Effector memory CD4-positive, alpha-beta T cell (primary cell): ENCODE measurements at regions not wholly inside any gene's neighbourhood (a gene's known extent, or its start where the extent isn't known, plus 50 kb on each side); places are given as distances from the start of the nearest gene placed in this dataset.

Experiments used
- DNase-seq, 3 donors: peaks; one replicate each; pipeline ENCODE4 v3.0.0-alpha.2; 2020
- H3K27ac ChIP-seq: 2 replicates; pipeline ENCODE4 v1.7.0; 2013; ENCODE audit warnings: mild to moderate bottlenecking, low read length, moderate library complexity; ENCODE audit not compliant: insufficient read depth, poor library complexity, severe bottlenecking
- H3K27me3 ChIP-seq: replicated peaks from 2 replicates; pipeline ENCODE4 v1.7.0; 2013; ENCODE audit warnings: mild to moderate bottlenecking, low read length; ENCODE audit not compliant: insufficient read depth, control insufficient read depth, poor library complexity, severe bottlenecking
- H3K36me3 ChIP-seq: 2 replicates; pipeline ENCODE4 v1.7.0; 2013; ENCODE audit warnings: mild to moderate bottlenecking, low read length, moderate library complexity; ENCODE audit not compliant: control insufficient read depth, insufficient read depth
- H3K4me1 ChIP-seq: 2 replicates; pipeline ENCODE4 v1.7.0; 2013; ENCODE audit warnings: low read length, mild to moderate bottlenecking; ENCODE audit not compliant: control insufficient read depth, insufficient read depth, poor library complexity, severe bottlenecking
- H3K4me3 ChIP-seq: 2 replicates; pipeline ENCODE4 v1.7.0; 2013; ENCODE audit warnings: low read length, low read depth, mild to moderate bottlenecking; ENCODE audit not compliant: insufficient read depth, poor library complexity, severe bottlenecking
- H3K9me3 ChIP-seq: 2 replicates; pipeline ENCODE4 v1.7.0; 2013; ENCODE audit warnings: mild to moderate bottlenecking, low read length, moderate library complexity; ENCODE audit not compliant: control insufficient read depth

- no peaks in the 10 kb centered on the region for H3K9me3 ChIP-seq
- no peaks in the 10 kb centered on the region for H3K27me3 ChIP-seq
- H3K4me1 ChIP-seq: no peaks in the 10 kb centered on the region
- H3K4me3 ChIP-seq: no peak overlapping the region
- no peak overlapping the region for H3K27ac ChIP-seq
- no peak for DNase-seq
- H3K36me3 ChIP-seq: no peaks in the 10 kb centered on the region
Observed at GRCh38 chr6:112988748-112989147, 641.6 kb downstream of the RFPL4B start.

- H3K27me3 ChIP-seq: no peaks in the 10 kb centered on the region
- no peak overlapping the region for H3K4me3 ChIP-seq
- no peaks in the 10 kb centered on the region for H3K9me3 ChIP-seq
- no peaks in the 10 kb centered on the region for H3K36me3 ChIP-seq
- DNase-seq: no peak
- H3K27ac ChIP-seq: no peak overlapping the region
- H3K4me1 ChIP-seq: no peaks in the 10 kb centered on the region
Observed at GRCh38 chr6:112990971-112991370, 643.8 kb downstream of the RFPL4B start.

DNA sequence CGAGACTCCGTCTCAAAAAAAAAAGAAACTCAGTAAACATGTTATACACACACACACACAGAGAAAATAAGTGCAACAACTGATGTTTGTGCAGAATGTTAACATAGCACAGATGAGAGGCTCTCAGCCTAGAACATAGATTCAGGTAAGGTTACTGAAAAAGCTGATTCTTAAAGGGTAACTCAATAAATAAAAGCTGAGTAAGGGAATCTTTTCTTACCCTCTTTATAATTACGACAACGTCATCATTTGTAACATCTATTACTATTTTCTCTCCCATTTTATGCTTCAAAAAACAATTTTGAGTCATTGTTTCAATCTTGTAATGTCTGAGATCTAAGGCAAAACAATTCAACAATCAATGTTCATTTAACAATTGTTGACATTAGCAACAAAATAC, 644.8 kb downstream of the RFPL4B start:
- Histone ChIP-seq H3K4me3 (no peak overlapping the region), H3K27ac (no peak overlapping the region), H3K36me3 (no peaks in the 10 kb centered on the region), H3K9me3 (no peaks in the 10 kb centered on the region), H3K27me3 (no peaks in the 10 kb centered on the region), H3K4me1 (no peaks in the 10 kb centered on the region)
- DNase-seq: no peak

GRCh38 chr6:112997421-112998085, 650.4 kb downstream of the RFPL4B start:
- Histone ChIP-seq H3K27me3 (no peaks in the 10 kb centered on the region), H3K36me3 (no peaks in the 10 kb centered on the region), H3K9me3 (no peaks in the 10 kb centered on the region)

GRCh38 chr6:113004054-113004453, 656.9 kb downstream of the RFPL4B start:
- Histone ChIP-seq H3K9me3 (no peaks in the 10 kb centered on the region), H3K4me1 (no peaks in the 10 kb centered on the region), H3K36me3 (no peaks in the 10 kb centered on the region), H3K27me3 (no peaks in the 10 kb centered on the region), H3K4me3 (no peak overlapping the region), H3K27ac (no peak overlapping the region)
- no peak for DNase-seq

More at GRCh38 chr6:112997421-112998085, 650.4 kb downstream of the RFPL4B start:
- Histone ChIP-seq H3K27ac (no peak overlapping the region), H3K4me3 (no peak overlapping the region), H3K4me1 (no peaks in the 10 kb centered on the region)
- no peak for DNase-seq

GRCh38 chr6:113004470-113005270, 657.5 kb downstream of the RFPL4B start:
- no peaks in the 10 kb centered on the region for H3K4me1 ChIP-seq
- H3K9me3 ChIP-seq: no peaks in the 10 kb centered on the region
- no peak for DNase-seq
- no peak overlapping the region for H3K27ac ChIP-seq
- H3K27me3 ChIP-seq: no peaks in the 10 kb centered on the region
- no peak overlapping the region for H3K4me3 ChIP-seq
- H3K36me3 ChIP-seq: no peaks in the 10 kb centered on the region

DNA sequence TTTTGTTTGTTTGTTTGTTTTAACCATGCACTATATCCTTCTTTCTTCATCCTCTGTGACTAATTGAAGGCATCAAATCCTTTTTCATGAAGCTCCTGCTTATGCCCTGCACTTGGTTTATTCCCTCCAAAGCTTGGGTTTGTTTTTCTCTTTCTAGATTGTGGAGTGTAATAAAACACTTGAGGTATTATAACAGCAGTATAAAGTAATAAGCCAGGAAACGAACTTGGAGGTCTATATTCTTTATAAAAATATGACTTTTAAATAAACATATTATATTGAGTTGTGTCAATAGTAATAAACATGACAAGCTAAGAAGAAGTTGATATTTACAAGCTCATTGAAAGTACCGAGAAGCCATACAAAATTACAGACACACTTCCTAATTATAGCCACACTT, 659.4 kb downstream of the RFPL4B start:
- no peak overlapping the region for H3K27ac ChIP-seq
- DNase-seq: no peak
- H3K9me3 ChIP-seq: no peaks in the 10 kb centered on the region
- H3K36me3 ChIP-seq: no peaks in the 10 kb centered on the region
- H3K4me1 ChIP-seq: no peaks in the 10 kb centered on the region
- H3K27me3 ChIP-seq: no peaks in the 10 kb centered on the region
- H3K4me3 ChIP-seq: no peak overlapping the region

DNA sequence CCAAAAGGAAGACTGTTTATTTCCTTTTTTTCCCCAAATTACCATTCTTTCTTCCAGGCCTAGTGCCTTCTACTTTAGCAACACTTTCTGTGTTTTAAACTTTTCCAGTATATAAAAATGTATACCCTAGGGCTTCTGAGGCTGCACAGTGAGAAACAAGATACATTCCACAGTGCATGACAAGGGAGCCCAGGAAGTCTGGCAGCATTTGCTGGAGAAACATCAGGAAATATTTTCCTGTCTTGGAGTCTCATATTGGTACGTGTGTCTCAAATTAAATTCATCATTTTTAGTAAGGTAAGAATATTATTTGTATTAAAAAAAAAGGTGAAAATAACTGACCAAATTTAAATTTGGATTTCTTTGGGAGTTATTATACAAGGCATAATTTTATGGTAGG, 662.6 kb downstream of the RFPL4B start:
- Histone ChIP-seq H3K36me3 (no peaks in the 10 kb centered on the region), H3K27me3 (no peaks in the 10 kb centered on the region), H3K9me3 (no peaks in the 10 kb centered on the region), H3K27ac (no peak overlapping the region), H3K4me1 (no peaks in the 10 kb centered on the region), H3K4me3 (no peak overlapping the region)
- no peak for DNase-seq

- Histone ChIP-seq H3K27ac (no peak overlapping the region), H3K4me1 (no peaks in the 10 kb centered on the region), H3K36me3 (no peaks in the 10 kb centered on the region), H3K9me3 (no peaks in the 10 kb centered on the region), H3K27me3 (no peaks in the 10 kb centered on the region), H3K4me3 (no peak overlapping the region)
- no peak for DNase-seq
Observed at GRCh38 chr6:113010196-113010989, 663.3 kb downstream of the RFPL4B start.

DNA sequence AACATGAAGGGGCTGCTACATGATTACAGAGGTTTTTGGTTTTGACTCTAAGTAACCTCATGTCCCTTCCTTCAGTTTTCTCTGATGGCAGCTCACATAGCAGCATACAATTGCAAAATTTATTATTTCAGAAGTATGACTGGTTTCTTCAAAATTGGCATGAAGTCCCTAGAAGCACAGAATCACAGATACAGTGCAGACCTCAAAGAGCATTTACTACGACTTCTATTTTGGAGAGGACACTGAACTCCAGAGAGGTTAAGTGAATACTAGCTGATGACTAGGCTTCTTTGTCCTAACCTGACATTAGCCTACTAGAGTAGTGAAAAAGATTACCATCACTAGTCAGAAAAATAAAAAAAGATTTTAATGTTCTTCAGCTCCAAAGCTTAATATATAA, 664.3 kb downstream of the RFPL4B start:
- Histone ChIP-seq H3K4me1 (no peaks in the 10 kb centered on the region), H3K9me3 (no peaks in the 10 kb centered on the region), H3K27me3 (no peaks in the 10 kb centered on the region), H3K36me3 (no peaks in the 10 kb centered on the region), H3K27ac (no peak overlapping the region), H3K4me3 (no peak overlapping the region)
- DNase-seq: no peak
